AG09309 (cell line): ENCODE measurements at regions not wholly inside any gene's neighbourhood (a gene's known extent, or its start where the extent isn't known, plus 50 kb on each side); places are given as distances from the start of the nearest gene placed in this dataset.
A peak's percentile ranks its signal among the peaks of the same experiment; 100 is the strongest.

Source experiments
- DNase-seq: peaks from one replicate; pipeline ENCODE4 v3.0.0-alpha.2; 2010; ENCODE audit warnings: low read depth
- H3K4me3 ChIP-seq: 2 replicates; pipeline ENCODE4 v1.5.1; 2011; ENCODE audit warnings: mild to moderate bottlenecking, low read depth, low read length, moderate library complexity; ENCODE audit not compliant: control insufficient read depth
- TF ChIP-seq, protein P1 (sequence below): IDR thresholded peaks from 2 replicates; pipeline ENCODE4 v1.5.1; 2011; ENCODE audit warnings: mild to moderate bottlenecking, low read depth, low read length, inconsistent platforms; ENCODE audit not compliant: insufficient read depth, control insufficient read depth; ENCODE audit errors: missing control alignments

DNA sequence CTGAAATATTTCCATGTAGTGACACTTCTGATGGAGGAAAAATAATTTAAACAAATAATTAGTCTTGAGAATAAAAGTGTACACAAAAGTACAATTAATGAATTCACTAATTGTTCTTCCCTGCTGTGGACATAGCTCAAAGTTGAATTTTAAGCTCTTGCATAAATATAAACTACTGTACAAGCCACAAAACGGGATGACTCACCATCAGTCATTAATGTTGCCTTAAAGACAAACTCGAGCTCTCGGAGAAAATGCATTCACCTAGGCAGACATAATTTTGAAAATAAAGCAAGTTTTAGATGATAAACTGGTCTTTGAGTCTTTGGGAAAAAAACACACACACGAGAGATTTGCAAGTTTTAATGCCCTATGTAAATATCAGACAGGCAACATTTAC lies 436.4 kb downstream of the ZNF521 start:
- TF ChIP-seq, protein P1, sequence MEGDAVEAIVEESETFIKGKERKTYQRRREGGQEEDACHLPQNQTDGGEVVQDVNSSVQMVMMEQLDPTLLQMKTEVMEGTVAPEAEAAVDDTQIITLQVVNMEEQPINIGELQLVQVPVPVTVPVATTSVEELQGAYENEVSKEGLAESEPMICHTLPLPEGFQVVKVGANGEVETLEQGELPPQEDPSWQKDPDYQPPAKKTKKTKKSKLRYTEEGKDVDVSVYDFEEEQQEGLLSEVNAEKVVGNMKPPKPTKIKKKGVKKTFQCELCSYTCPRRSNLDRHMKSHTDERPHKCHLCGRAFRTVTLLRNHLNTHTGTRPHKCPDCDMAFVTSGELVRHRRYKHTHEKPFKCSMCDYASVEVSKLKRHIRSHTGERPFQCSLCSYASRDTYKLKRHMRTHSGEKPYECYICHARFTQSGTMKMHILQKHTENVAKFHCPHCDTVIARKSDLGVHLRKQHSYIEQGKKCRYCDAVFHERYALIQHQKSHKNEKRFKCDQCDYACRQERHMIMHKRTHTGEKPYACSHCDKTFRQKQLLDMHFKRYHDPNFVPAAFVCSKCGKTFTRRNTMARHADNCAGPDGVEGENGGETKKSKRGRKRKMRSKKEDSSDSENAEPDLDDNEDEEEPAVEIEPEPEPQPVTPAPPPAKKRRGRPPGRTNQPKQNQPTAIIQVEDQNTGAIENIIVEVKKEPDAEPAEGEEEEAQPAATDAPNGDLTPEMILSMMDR = no peak
- H3K4me3 ChIP-seq = no peak overlapping the region
- peak; percentile 13 for DNase-seq

DNA sequence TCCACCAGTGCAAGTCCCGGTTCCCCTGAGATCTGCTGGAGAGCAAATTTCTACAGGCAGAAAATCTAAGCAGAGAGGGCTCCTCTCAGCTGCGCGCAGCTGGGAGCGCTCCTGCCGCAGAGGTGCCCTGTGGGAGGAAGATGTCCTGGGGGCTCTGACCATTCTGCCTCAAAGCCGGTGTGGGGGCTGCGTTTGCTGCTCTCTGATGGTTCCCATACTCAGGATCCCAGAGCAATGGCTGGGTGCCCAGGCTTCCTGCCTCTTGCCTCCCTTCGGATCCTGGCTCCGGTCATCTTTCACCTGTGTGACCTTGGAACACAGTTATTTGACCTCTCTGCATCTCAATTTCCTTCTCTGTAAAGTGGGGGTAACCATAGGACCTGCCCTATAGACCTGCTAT lies 434.2 kb downstream of the ZNF521 start:
- no peak overlapping the region for H3K4me3 ChIP-seq
- no peak for DNase-seq
- TF ChIP-seq, protein P1 = no peak

DNA sequence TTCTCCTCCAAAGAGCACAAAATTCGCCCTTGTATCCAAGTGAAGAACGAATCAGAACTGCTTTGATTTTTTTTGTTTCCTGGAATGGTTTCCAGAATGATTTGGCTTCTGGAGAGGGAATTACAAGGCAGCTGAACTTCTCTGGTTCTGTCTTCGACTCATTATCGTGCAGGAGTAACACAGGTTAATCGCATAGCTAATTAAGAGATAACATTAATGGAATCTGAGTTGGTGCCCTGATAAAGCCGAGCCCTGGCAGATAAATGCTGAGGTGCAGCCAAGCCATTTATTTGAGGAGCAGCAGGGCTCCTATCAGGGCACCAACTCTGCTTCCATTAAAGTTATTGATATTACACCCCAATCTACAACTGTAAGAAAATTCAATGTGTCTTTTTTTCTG lies 433.7 kb downstream of the ZNF521 start:
- no peak overlapping the region for H3K4me3 ChIP-seq
- DNase-seq = no peak
- TF ChIP-seq, protein P1 = no peak

DNA sequence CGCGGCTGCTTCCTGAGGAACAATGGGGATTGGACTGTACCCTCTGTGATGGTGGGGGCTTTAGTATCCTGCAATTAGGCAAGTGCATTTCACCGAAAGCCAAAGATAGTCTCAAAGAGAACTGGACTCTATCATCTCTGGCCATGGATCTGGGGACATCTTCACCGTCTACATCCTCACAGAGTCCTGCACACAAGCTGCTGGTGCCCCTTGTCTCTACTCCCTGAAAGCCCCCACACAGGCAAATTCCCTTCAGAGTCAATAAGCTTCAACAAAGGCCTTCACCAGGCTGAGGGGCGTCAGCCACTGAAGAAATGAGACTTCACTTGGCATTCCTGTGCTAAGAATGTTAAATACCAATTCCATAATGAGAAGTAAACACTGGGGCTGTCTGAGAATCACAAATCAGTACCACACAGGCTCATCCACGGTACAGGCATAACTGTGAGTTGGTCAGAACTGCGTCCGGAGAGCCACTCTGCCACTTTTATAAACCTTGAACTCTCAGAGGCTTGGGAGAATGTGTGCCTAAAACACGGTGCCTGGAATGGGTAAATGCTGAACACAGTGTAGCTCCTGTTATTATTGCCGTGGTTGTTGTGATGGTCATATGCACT lies 432.7 kb downstream of the ZNF521 start:
- no peak overlapping the region for H3K4me3 ChIP-seq
- no peak for DNase-seq
- TF ChIP-seq, protein P1 = no peak

GRCh38 chr18:24922491-24922890 lies 429.5 kb downstream of the ZNF521 start:
- no peak for DNase-seq
- TF ChIP-seq, protein P1 = no peak
- no peak overlapping the region for H3K4me3 ChIP-seq

DNA sequence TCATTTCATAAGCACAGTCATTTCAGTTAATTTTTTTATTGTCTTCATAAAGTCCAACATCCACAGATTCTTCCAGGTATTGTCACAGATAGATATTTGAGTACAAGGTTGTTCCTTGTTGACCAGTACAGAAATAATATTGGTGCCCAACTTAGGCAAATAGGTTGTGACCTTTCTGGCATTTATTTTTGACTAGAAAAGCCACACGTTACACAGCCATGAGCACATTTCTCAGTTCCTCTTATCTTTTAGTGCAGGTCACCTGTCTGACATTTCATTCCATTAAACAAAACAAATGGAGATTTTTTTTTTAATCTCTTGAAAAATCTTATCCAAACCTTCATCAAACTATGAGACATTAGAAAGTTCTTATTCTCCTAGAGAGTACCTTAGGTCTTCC lies 428.8 kb downstream of the ZNF521 start:
- DNase-seq = no peak
- TF ChIP-seq, protein P1 = no peak
- no peak overlapping the region for H3K4me3 ChIP-seq
